WTC11 (cell line): ENCODE measurements at regions not wholly inside any gene's neighbourhood (a gene's known extent, or its start where the extent isn't known, plus 50 kb on each side); places are given as distances from the start of the nearest gene placed in this dataset.

Experiments used
- ATAC-seq: fragments of 200-7000 bp; cut with Tn5 transposase; 2 replicates; pipeline ENCODE4 v1.10.0; 2021; ENCODE audit warnings: mild to moderate bottlenecking, moderate library complexity
- CTCF ChIA-PET: fragments of 300-600 bp; sonication (Branson Sonifier 250); formaldehyde crosslinking; loops from one replicate; lab custom pipeline; 2021; ENCODE audit warnings: antibody characterized with exemption; lab: Charles Lee
- POLR2A ChIA-PET: fragments of 350-600 bp; sonication (Branson Sonifier 250); formaldehyde crosslinking; loops from one replicate; lab custom pipeline; 2021; ENCODE audit warnings: antibody characterized with exemption; lab: Charles Lee
- DNase-seq: peaks from one replicate; pipeline ENCODE4 v3.0.0; 2021; ENCODE audit warnings: low spot score
- H3K27ac Mint-ChIP-seq: 2 replicates; pipeline ENCODE4 v1.8.0; 2021; ENCODE audit warnings: mixed read lengths
- H3K27me3 Mint-ChIP-seq: 2 replicates; pipeline ENCODE4 v1.8.0; 2021; ENCODE audit warnings: low read depth, mild to moderate bottlenecking, moderate library complexity, mixed read lengths
- H3K36me3 Mint-ChIP-seq: 2 replicates; pipeline ENCODE4 v1.8.0; 2021; ENCODE audit warnings: mixed read lengths
- H3K4me1 Mint-ChIP-seq: 2 replicates; pipeline ENCODE4 v1.8.0; 2022; ENCODE audit warnings: mixed read lengths
- H3K4me3 Mint-ChIP-seq: 2 replicates; pipeline ENCODE4 v1.8.0; 2021; ENCODE audit warnings: mild to moderate bottlenecking, moderate library complexity, mixed read lengths
- H3K9me3 Mint-ChIP-seq: 2 replicates; pipeline ENCODE4 v1.8.0; 2021; ENCODE audit warnings: mixed read lengths
- ATF3 ChIP-seq: sonication (generic); formaldehyde crosslinking; conservative IDR thresholded peaks from 2 replicates; pipeline ENCODE4 v1.8.1; 2022; ENCODE audit warnings: mild to moderate bottlenecking, missing genetic modification reagents
- CREM ChIP-seq: sonication (generic); formaldehyde crosslinking; IDR thresholded peaks from 2 replicates; pipeline ENCODE4 v1.8.1; 2022; ENCODE audit warnings: mild to moderate bottlenecking, missing genetic modification reagents, moderate library complexity
- E2F1 ChIP-seq: sonication (generic); formaldehyde crosslinking; IDR thresholded peaks from 2 replicates; pipeline ENCODE4 v1.8.0; 2022; ENCODE audit warnings: mild to moderate bottlenecking, missing genetic modification reagents
- FOXK1 ChIP-seq: sonication (generic); formaldehyde crosslinking; IDR thresholded peaks from 2 replicates; pipeline ENCODE4 v1.8.0; 2022; ENCODE audit warnings: mild to moderate bottlenecking, moderate library complexity, missing genetic modification reagents
- FOXP1 ChIP-seq: sonication (generic); formaldehyde crosslinking; IDR thresholded peaks from 2 replicates; pipeline ENCODE4 v1.8.0; 2022; ENCODE audit warnings: missing genetic modification reagents, mild to moderate bottlenecking, moderate library complexity, borderline replicate concordance
- HMGA2 ChIP-seq: fragments of 250-450 bp; sonication (Bioruptor Pico); IDR thresholded peaks from 2 replicates; pipeline ENCODE4 v1.4.0; 2021; ENCODE audit warnings: mild to moderate bottlenecking, moderate library complexity
- HMGXB4 ChIP-seq: sonication (generic); formaldehyde crosslinking; IDR thresholded peaks from 2 replicates; pipeline ENCODE4 v1.8.1; 2023; ENCODE audit warnings: mild to moderate bottlenecking, moderate library complexity, missing genetic modification reagents
- IRF2 ChIP-seq: sonication (generic); formaldehyde crosslinking; IDR thresholded peaks from 2 replicates; pipeline ENCODE4 v1.8.0; 2022; ENCODE audit warnings: low read depth, missing genetic modification reagents, borderline replicate concordance
- MYBL2 ChIP-seq: sonication (generic); formaldehyde crosslinking; IDR thresholded peaks from 2 replicates; pipeline ENCODE4 v1.8.1; 2023; ENCODE audit warnings: mild to moderate bottlenecking, moderate library complexity, missing genetic modification reagents
- NR2C2 ChIP-seq: sonication (generic); formaldehyde crosslinking; IDR thresholded peaks from 2 replicates; pipeline ENCODE4 v1.8.0; 2022; ENCODE audit warnings: mild to moderate bottlenecking, missing genetic modification reagents
- RELA ChIP-seq: sonication (generic); formaldehyde crosslinking; IDR thresholded peaks from 2 replicates; pipeline ENCODE4 v1.8.1; 2022; ENCODE audit warnings: missing genetic modification reagents, mild to moderate bottlenecking, borderline replicate concordance
- SMAD3 ChIP-seq: sonication (generic); formaldehyde crosslinking; IDR thresholded peaks from 2 replicates; pipeline ENCODE4 v1.8.0; 2022; ENCODE audit warnings: missing genetic modification reagents, mild to moderate bottlenecking, borderline replicate concordance
- SMAD4 ChIP-seq: sonication (generic); formaldehyde crosslinking; IDR thresholded peaks from 2 replicates; pipeline ENCODE4 v1.8.0; 2022; ENCODE audit warnings: mild to moderate bottlenecking, missing genetic modification reagents
- SOX15 ChIP-seq: fragments of 250-450 bp; sonication (Bioruptor Pico); IDR thresholded peaks from 2 replicates; pipeline ENCODE4 v1.9.0; 2021; ENCODE audit warnings: mild to moderate bottlenecking
- ZBTB21 ChIP-seq: sonication (generic); formaldehyde crosslinking; IDR thresholded peaks from 2 replicates; pipeline ENCODE4 v1.8.1; 2023; ENCODE audit warnings: mild to moderate bottlenecking, missing genetic modification reagents, borderline replicate concordance
- ZNF232 ChIP-seq: sonication (generic); formaldehyde crosslinking; IDR thresholded peaks from 2 replicates; pipeline ENCODE4 v1.8.0; 2022; ENCODE audit warnings: mild to moderate bottlenecking, missing genetic modification reagents
- ZNF671 ChIP-seq: fragments of 250-450 bp; sonication (Bioruptor Pico); IDR thresholded peaks from 2 replicates; pipeline ENCODE4 v1.8.0; 2021; ENCODE audit warnings: mild to moderate bottlenecking

GRCh38 chr7:84817016-84817415, 369.8 kb downstream of the SEMA3D start:
- Mint-ChIP-seq H3K36me3 (no peaks in the 10 kb centered on the region), H3K27me3 (no peaks in the 10 kb centered on the region)
- TF ChIP-seq NR2C2 (CRISPR knock-in tag) (no peak), CREM (no peak)
- TF ChIP-seq, all 79 proteins: peak for 0
- ChIA-PET CTCF (no interaction called here), POLR2A (no interaction called here)
- Mint-ChIP-seq H3K27ac (peak overlapping the region; percentile 40; the same call in 1 of the 2 replicates), H3K4me3 (no peak overlapping the region), H3K9me3 (peaks cover 7% of the 10 kb centered on the region), H3K4me1 (peaks cover 3% of the 10 kb centered on the region; the same call in 1 of the 2 replicates)
- DNase-seq (no peak), ATAC-seq (no peak)

GRCh38 chr7:84813376-84813775, 373.5 kb downstream of the SEMA3D start:
- Mint-ChIP-seq H3K4me3 (no peak overlapping the region), H3K27ac (no peak overlapping the region), H3K4me1 (no peaks in the 10 kb centered on the region), H3K36me3 (no peaks in the 10 kb centered on the region), H3K27me3 (no peaks in the 10 kb centered on the region), H3K9me3 (no peaks in the 10 kb centered on the region)
- ATAC-seq (no peak), DNase-seq (no peak)
- CTCF ChIA-PET = no interaction called here
- TF ChIP-seq E2F1 (CRISPR knock-in tag) = no peak
- no peak for TF ChIP-seq HMGXB4 (CRISPR knock-in tag)
- TF ChIP-seq RELA (CRISPR knock-in tag) = no peak
- no peak for TF ChIP-seq ZNF232 (CRISPR knock-in tag)
- TF ChIP-seq CREM = no peak
- POLR2A ChIA-PET = no interaction called here

- H3K4me3 Mint-ChIP-seq = no peak overlapping the region
- ChIA-PET CTCF (no interaction called here), POLR2A (no interaction called here)
- no peak for TF ChIP-seq HMGA2 (CRISPR knock-in tag)
- no peak for TF ChIP-seq HMGXB4 (CRISPR knock-in tag)
- no peak for TF ChIP-seq SOX15 (CRISPR knock-in tag)
- TF ChIP-seq FOXK1 (CRISPR knock-in tag) = no peak
- TF ChIP-seq IRF2 (CRISPR knock-in tag) = no peak
- no peak for TF ChIP-seq SMAD3 (CRISPR knock-in tag)
- TF ChIP-seq FOXP1 (CRISPR knock-in tag) = no peak
- TF ChIP-seq NR2C2 (CRISPR knock-in tag) = no peak
- TF ChIP-seq SMAD4 (CRISPR knock-in tag) = no peak
- no peak for TF ChIP-seq ATF3 (CRISPR knock-in tag)
- no peak for TF ChIP-seq ZBTB21
- TF ChIP-seq MYBL2 (CRISPR knock-in tag) = no peak
- TF ChIP-seq ZNF671 (CRISPR knock-in tag) = no peak
- H3K9me3 Mint-ChIP-seq = no peaks in the 10 kb centered on the region
- H3K27me3 Mint-ChIP-seq = no peaks in the 10 kb centered on the region
- ATAC-seq (no peak), DNase-seq (no peak)
- H3K27ac Mint-ChIP-seq = no peak overlapping the region
- H3K36me3 Mint-ChIP-seq = no peaks in the 10 kb centered on the region
- H3K4me1 Mint-ChIP-seq = no peaks in the 10 kb centered on the region
Measured at GRCh38 chr7:84812021-84812420, 374.8 kb downstream of the SEMA3D start.
